Pancreas (tissue), 10 donors: ENCODE measurements at regions not wholly inside any gene's neighbourhood (a gene's known extent, or its start where the extent isn't known, plus 50 kb on each side); places are given as distances from the start of the nearest gene placed in this dataset.

Source experiments
- ATAC-seq, 4 donors: fragments of 200-7000 bp; cut with Tn5 transposase; one replicate each; pipeline versions ENCODE4 v1.8.0 to v1.9.1; 2020; ENCODE audit warnings: mild to moderate bottlenecking in 4 of 4, moderate library complexity in 4 of 4
- DNase-seq, 6 donors: peaks; one replicate each; pipeline ENCODE4 v3.0.0-alpha.2; 2020
- FAIRE-seq: peaks from 2 replicates; lab custom pipeline; 2012; peaks lifted over from hg19 to GRCh38; lab: Jason Lieb, UNC
- H3K27ac ChIP-seq, 4 donors: fragments of 200-600 bp; sonication (generic); 1 replicate in 3 of 4; 2 replicates in 1 of 4; pipeline versions ENCODE4 v1.5.0 to v1.8.0; 2020
- H3K27me3 ChIP-seq, 4 donors: fragments of 200-600 bp; one replicate each; pipeline ENCODE4 v1.8.0; 2021
- H3K36me3 ChIP-seq, 3 donors: fragments of 200-600 bp; sonication (generic) in 1 of 3; one replicate each; pipeline versions ENCODE4 v1.5.0 to v1.8.0; 2020 to 2021
- H3K4me1 ChIP-seq, 3 donors: fragments of 200-600 bp; one replicate each; pipeline ENCODE4 v1.8.0; 2021
- H3K4me3 ChIP-seq, 4 donors: fragments of 200-600 bp; sonication (generic) in 2 of 4; one replicate each; pipeline versions ENCODE4 v1.5.0 to v1.8.0; 2020 to 2021
- H3K9me3 ChIP-seq, 4 donors: fragments of 200-600 bp; one replicate each; pipeline ENCODE4 v1.8.0; 2021
- WGBS, 2 donors: extraction: QIAGEN DNeasy Blood & Tissue Kit; methylation state at CpG; one replicate each; pipeline ENCODE4 v1.1.7; 2013; 5-methylcytosine and 5-hydroxymethylcytosine counted together
- intact Hi-C, 3 donors: fragments of 100-400 bp; cut with DNase I; formaldehyde crosslinking; loops; one replicate each; pipeline versions ENCODE4 v1.11.1 to v1.14.2; 2022
- TF ChIP-seq, protein P1 (sequence below), 4 donors: fragments of 200-600 bp; sonication (generic) in 3 of 4; IDR thresholded peaks; one replicate each; pipeline versions ENCODE4 v1.5.0 to v1.8.0; 2021; ENCODE audit warnings: antibody characterized with exemption in 4 of 4
- donor health status: healthy with polysubstance abuse.
- donor health status: DM: no; HTN: no; CAD: no; lungs with moderate emphysema.
- donor health status: DM: no; HTN: no; CAD: no.
- donor health status: control.
- donor health status: control.
- donor health status: Bipolar disorder and iron deficiency.
- donor health status: DM: yes; HTN: yes; CAD: no.
- donor health status: DM: no; HTN: no; CAD: no.
- donor health status: DM: no; HTN: no; CAD: no.
- donor health status: DM: yes; HTN: yes; CAD: no.

DNA sequence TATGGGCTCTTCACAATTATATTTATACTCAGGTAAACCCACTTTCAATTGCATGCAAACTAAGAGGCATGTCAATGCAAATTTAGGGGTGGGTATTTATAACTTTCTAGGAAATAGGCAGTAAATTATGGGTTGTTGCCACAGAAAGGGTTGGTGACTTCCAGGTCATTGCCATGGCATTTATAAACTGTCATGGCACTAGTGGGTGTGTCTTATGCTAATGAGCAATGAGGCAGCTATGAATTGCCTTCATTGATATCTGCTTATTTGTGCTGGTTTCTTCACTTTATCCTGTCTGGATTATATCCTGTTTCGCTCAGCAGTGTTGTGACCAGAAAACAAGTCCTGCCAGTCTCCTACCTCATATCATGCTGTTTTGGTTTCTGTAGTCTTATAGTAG is 597.3 kb upstream of the DAB2 start:
- Histone ChIP-seq H3K4me3 (no peak overlapping the region), H3K9me3 (no peaks in the 10 kb centered on the region), H3K36me3 (no peaks in the 10 kb centered on the region), H3K27ac (no peak overlapping the region), H3K27me3 (no peaks in the 10 kb centered on the region), H3K4me1 (no peaks in the 10 kb centered on the region)
- TF ChIP-seq, protein P1, sequence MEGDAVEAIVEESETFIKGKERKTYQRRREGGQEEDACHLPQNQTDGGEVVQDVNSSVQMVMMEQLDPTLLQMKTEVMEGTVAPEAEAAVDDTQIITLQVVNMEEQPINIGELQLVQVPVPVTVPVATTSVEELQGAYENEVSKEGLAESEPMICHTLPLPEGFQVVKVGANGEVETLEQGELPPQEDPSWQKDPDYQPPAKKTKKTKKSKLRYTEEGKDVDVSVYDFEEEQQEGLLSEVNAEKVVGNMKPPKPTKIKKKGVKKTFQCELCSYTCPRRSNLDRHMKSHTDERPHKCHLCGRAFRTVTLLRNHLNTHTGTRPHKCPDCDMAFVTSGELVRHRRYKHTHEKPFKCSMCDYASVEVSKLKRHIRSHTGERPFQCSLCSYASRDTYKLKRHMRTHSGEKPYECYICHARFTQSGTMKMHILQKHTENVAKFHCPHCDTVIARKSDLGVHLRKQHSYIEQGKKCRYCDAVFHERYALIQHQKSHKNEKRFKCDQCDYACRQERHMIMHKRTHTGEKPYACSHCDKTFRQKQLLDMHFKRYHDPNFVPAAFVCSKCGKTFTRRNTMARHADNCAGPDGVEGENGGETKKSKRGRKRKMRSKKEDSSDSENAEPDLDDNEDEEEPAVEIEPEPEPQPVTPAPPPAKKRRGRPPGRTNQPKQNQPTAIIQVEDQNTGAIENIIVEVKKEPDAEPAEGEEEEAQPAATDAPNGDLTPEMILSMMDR (IDR thresholded peaks at IDR 0.05) = no peak
- intact Hi-C loops = no loop called here
- FAIRE-seq (no peak), ATAC-seq (no peak), DNase-seq (no peak)
- 94 to 100% methylated on average over 1 of the region's 1 CpG for WGBS, 2 donors

DNA sequence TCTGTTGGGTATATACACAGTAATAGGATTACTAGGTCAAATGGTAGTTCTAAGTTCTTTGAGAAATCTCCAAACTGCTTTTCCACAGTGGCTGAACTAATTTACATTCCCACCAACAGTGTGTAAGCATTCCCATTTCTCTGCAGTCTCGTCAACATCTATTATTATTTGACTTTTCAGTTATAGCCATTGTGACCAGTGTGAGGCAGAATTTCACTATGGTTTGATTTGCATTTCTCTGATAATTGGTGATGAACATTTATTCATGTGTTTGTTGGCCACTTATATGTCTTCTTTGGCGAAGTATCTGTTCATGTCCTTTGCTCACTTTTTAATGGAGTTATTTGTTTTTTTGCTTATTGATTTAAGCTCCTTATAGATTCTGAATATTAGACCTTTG is 596.2 kb upstream of the DAB2 start:
- Histone ChIP-seq H3K4me1 (no peaks in the 10 kb centered on the region), H3K36me3 (no peaks in the 10 kb centered on the region), H3K27ac (no peak overlapping the region), H3K9me3 (no peaks in the 10 kb centered on the region), H3K27me3 (no peaks in the 10 kb centered on the region), H3K4me3 (no peak overlapping the region)
- intact Hi-C loops = no loop called here
- no peak for DNase-seq
- FAIRE-seq = no peak
- WGBS, 2 donors = 61 to 69% methylated on average over 2 of the region's 2 CpGs
- no peak for ATAC-seq
- TF ChIP-seq, protein P1 (IDR thresholded peaks at IDR 0.05) = no peak

DNA sequence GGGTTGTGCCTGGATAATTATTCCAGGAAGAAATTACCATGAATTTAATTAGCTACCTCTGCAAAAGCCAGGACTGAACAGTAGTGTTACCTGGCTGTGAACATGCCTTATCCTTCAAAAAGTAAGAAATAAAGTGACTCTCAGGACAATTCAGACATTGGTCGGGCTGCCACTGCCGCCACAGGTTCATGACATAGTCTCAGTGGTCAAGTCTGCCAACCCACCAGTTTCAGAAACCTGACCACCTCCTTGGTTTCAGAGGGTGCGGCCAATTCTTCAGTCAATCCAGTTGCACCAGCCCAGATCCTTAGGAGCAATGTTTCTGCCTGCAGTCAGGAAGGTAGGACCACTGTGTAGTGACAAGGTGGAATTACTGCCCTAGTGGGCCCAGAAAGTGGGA is 593.1 kb upstream of the DAB2 start:
- FAIRE-seq = no peak
- intact Hi-C loops = no loop called here
- Histone ChIP-seq H3K36me3 (no peaks in the 10 kb centered on the region), H3K9me3 (no peaks in the 10 kb centered on the region), H3K4me1 (no peaks in the 10 kb centered on the region), H3K27ac (no peak overlapping the region), H3K4me3 (no peak overlapping the region), H3K27me3 (no peaks in the 10 kb centered on the region)
- WGBS, 2 donors = 89 to 90% methylated on average over 3 of the region's 3 CpGs
- DNase-seq = no peak
- TF ChIP-seq, protein P1 (IDR thresholded peaks at IDR 0.05) = no peak
- ATAC-seq = no peak

DNA sequence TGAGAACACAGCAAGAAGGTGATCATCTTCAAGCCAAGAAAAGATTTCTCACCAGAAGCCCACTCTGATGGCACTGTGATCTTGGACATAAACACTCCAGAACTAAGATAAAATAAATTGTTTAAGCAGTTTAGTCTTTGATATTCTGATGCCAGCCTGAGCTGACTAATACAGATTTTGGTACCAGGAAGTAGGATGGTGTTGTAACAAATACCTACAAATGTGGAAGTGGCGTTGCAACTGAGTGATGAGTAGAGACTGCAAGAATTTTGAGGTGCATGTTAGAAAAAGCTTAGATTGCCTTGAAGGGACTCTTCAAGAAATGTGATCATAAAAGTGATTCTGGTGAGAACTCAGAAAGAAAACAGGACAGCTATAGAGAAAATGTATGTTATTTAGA is 592.4 kb upstream of the DAB2 start:
- H3K27ac ChIP-seq = no peak overlapping the region
- H3K4me1 ChIP-seq = no peaks in the 10 kb centered on the region
- 85 to 88% methylated on average over 1 of the region's 1 CpG for WGBS, 2 donors
- TF ChIP-seq, protein P1 (IDR thresholded peaks at IDR 0.05) = no peak
- no peak for ATAC-seq
- intact Hi-C loops = no loop called here
- H3K9me3 ChIP-seq = no peaks in the 10 kb centered on the region
- no peaks in the 10 kb centered on the region for H3K27me3 ChIP-seq
- DNase-seq = no peak
- FAIRE-seq = no peak
- no peak overlapping the region for H3K4me3 ChIP-seq
- H3K36me3 ChIP-seq = no peaks in the 10 kb centered on the region

DNA sequence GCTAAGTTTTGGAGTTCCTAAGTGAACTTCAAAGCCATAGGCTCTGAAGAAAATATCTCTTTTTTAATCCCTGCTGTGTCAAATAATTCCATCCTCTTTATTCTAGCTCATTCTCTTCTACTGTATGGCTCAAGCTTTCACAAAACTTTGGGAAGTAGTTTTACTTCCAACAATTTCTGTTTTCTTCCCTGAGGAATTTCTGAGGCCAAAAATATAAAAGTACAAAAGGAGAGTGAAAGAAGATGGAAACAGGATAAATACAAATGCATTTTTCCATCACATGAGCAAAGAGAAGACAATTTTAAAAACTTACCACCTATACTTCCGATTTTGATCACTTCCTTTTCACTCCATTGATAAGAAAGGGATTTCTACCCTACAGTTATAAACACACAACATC is 585.7 kb upstream of the DAB2 start:
- Histone ChIP-seq H3K9me3 (no peaks in the 10 kb centered on the region), H3K27ac (no peak overlapping the region), H3K4me3 (no peak overlapping the region), H3K27me3 (no peaks in the 10 kb centered on the region), H3K36me3 (no peaks in the 10 kb centered on the region), H3K4me1 (no peaks in the 10 kb centered on the region)
- WGBS, 2 donors = 59 to 74% methylated on average over 1 of the region's 1 CpG
- TF ChIP-seq, protein P1 (IDR thresholded peaks at IDR 0.05) = no peak
- FAIRE-seq (no peak), DNase-seq (no peak), ATAC-seq (no peak)
- intact Hi-C loops = no loop called here
